GM21515 (cell line): ENCODE measurements at regions not wholly inside any gene's neighbourhood (a gene's known extent, or its start where the extent isn't known, plus 50 kb on each side); places are given as distances from the start of the nearest gene placed in this dataset.
"Not testable (repeated sequence)": the region's sequence is repeated elsewhere in the genome, so short reads cannot be mapped to it uniquely, and the experiment has no call there.

Experiments used
- ATAC-seq: cut with Tn5 transposase; IDR thresholded peaks from one replicate; pipeline ENCODE4 v1.9.1; 2021; ENCODE audit not compliant: unreplicated experiment

- no peak for ATAC-seq
Measured at GRCh38 chr1:118828038-118828437, 160.1 kb downstream of the TBX15 start.

GRCh38 chr1:118827636-118828035 is 160.5 kb downstream of the TBX15 start:
- ATAC-seq, result no peak

GRCh38 chr1:118827207-118827606 is 160.9 kb downstream of the TBX15 start:
- ATAC-seq, result no peak

- no peak for ATAC-seq
Measured at GRCh38 chr1:118826669-118827068, 161.5 kb downstream of the TBX15 start.

- ATAC-seq, result no peak
Measured at GRCh38 chr1:118825619-118826018, 162.5 kb downstream of the TBX15 start.

- no peak for ATAC-seq
Measured at GRCh38 chr1:118821801-118822200, 166.3 kb downstream of the TBX15 start.

GRCh38 chr1:118820864-118821263 is 167.3 kb downstream of the TBX15 start:
- ATAC-seq, result no peak

GRCh38 chr1:118815909-118816308 is 172.2 kb downstream of the TBX15 start:
- ATAC-seq, result no peak

GRCh38 chr1:118812555-118812954 is 175.6 kb downstream of the TBX15 start:
- ATAC-seq, result no peak

- ATAC-seq, result no peak
Measured at GRCh38 chr1:118811156-118811555, 177.0 kb downstream of the TBX15 start.

GRCh38 chr1:118809586-118809985 is 178.6 kb downstream of the TBX15 start:
- ATAC-seq, result no peak

- ATAC-seq, result not testable (repeated sequence)
Measured at GRCh38 chr1:118803128-118803527, 185.0 kb downstream of the TBX15 start.

GRCh38 chr1:118791094-118791691 is 196.9 kb downstream of the TBX15 start:
- no peak for ATAC-seq

- ATAC-seq, result no peak
Measured at GRCh38 chr1:118788463-118788862, 199.7 kb downstream of the TBX15 start.

- no peak for ATAC-seq
Measured at GRCh38 chr1:118786454-118787155, 201.5 kb downstream of the TBX15 start.

GRCh38 chr1:118785246-118785645 is 202.9 kb downstream of the TBX15 start:
- no peak for ATAC-seq

GRCh38 chr1:118783095-118783758 is 204.9 kb downstream of the TBX15 start:
- ATAC-seq, result no peak

GRCh38 chr1:118773656-118774055 is 214.5 kb downstream of the TBX15 start:
- no peak for ATAC-seq

GRCh38 chr1:118767971-118768370 is 220.2 kb downstream of the TBX15 start:
- ATAC-seq, result no peak

GRCh38 chr1:118753976-118754375 is 234.2 kb downstream of the TBX15 start:
- ATAC-seq, result no peak

- no peak for ATAC-seq
Measured at GRCh38 chr1:118751166-118751565, 237.0 kb downstream of the TBX15 start.

GRCh38 chr1:118744420-118744819 is 243.7 kb downstream of the TBX15 start:
- no peak for ATAC-seq
